Trophoblast cell (in vitro differentiated cells and primary cell): ENCODE measurements at regions not wholly inside any gene's neighbourhood (a gene's known extent, or its start where the extent isn't known, plus 50 kb on each side); places are given as distances from the start of the nearest gene placed in this dataset.
A peak's percentile ranks its signal among the peaks of the same experiment; 100 is the strongest.

Experiments
- DNase-seq, 2 donors: peaks; one replicate each; pipeline ENCODE4 v3.0.0-alpha.2; 2016
- H2AFZ ChIP-seq: 2 replicates; pipeline ENCODE4 v1.6.1; 2013; ENCODE audit warnings: low read length, moderate library complexity, mild to moderate bottlenecking; ENCODE audit not compliant: insufficient read depth, poor library complexity
- H2AK5ac ChIP-seq: 2 replicates; pipeline ENCODE4 v1.6.1; 2013; ENCODE audit warnings: mild to moderate bottlenecking, low read length
- H2BK120ac ChIP-seq: 2 replicates; pipeline ENCODE4 v1.6.1; 2013; ENCODE audit warnings: low read length, mild to moderate bottlenecking, moderate library complexity; ENCODE audit not compliant: insufficient read depth, poor library complexity
- H2BK12ac ChIP-seq: 2 replicates; pipeline ENCODE4 v1.6.1; 2013; ENCODE audit warnings: mild to moderate bottlenecking, low read length, moderate library complexity
- H2BK5ac ChIP-seq: 2 replicates; pipeline ENCODE4 v1.6.1; 2013; ENCODE audit warnings: low read length, low read depth, moderate library complexity, mild to moderate bottlenecking; ENCODE audit not compliant: poor library complexity
- H3K14ac ChIP-seq: 2 replicates; pipeline ENCODE4 v1.6.1; 2013; ENCODE audit warnings: mild to moderate bottlenecking, low read length
- H3K18ac ChIP-seq: 2 replicates; pipeline ENCODE4 v1.6.1; 2013; ENCODE audit warnings: mild to moderate bottlenecking, low read length
- H3K23ac ChIP-seq: 2 replicates; pipeline ENCODE4 v1.6.1; 2013; ENCODE audit warnings: low read length
- H3K27ac ChIP-seq: 2 replicates; pipeline ENCODE4 v1.5.1; 2013; ENCODE audit warnings: low read depth, mild to moderate bottlenecking, inconsistent platforms, low read length, moderate library complexity
- H3K27me3 ChIP-seq: 2 replicates; pipeline ENCODE4 v1.6.1; 2013; ENCODE audit warnings: inconsistent platforms, mild to moderate bottlenecking, low read length, moderate library complexity; ENCODE audit not compliant: insufficient read depth
- H3K36me3 ChIP-seq, 2 experiments: 1 replicate in 1 of 2; 2 replicates in 1 of 2; pipeline ENCODE4 v1.6.1; 2013; ENCODE audit warnings: low read length in 2 of 2, mild to moderate bottlenecking in 2 of 2, moderate library complexity in 1 of 2; ENCODE audit not compliant: insufficient read depth in 2 of 2, control insufficient read depth in 1 of 2
- H3K4ac ChIP-seq: 2 replicates; pipeline ENCODE4 v1.6.1; 2013; ENCODE audit warnings: low read depth, mild to moderate bottlenecking, low read length, moderate library complexity
- H3K4me1 ChIP-seq, 2 experiments: 1 replicate in 1 of 2; 2 replicates in 1 of 2; pipeline ENCODE4 v1.6.1; 2013; ENCODE audit warnings: low read length in 2 of 2, mild to moderate bottlenecking in 2 of 2, moderate library complexity in 1 of 2; ENCODE audit not compliant: insufficient read depth in 2 of 2, control insufficient read depth in 1 of 2
- H3K4me2 ChIP-seq: 2 replicates; pipeline ENCODE4 v1.6.1; 2013; ENCODE audit warnings: inconsistent platforms, mild to moderate bottlenecking, low read length, moderate library complexity
- H3K4me3 ChIP-seq: 2 replicates; pipeline ENCODE4 v1.5.1; 2013; ENCODE audit warnings: mild to moderate bottlenecking, low read depth, low read length, inconsistent platforms
- H3K79me1 ChIP-seq: one replicate; pipeline ENCODE4 v1.6.1; 2013; ENCODE audit warnings: low read length
- H3K79me2 ChIP-seq: 2 replicates; pipeline ENCODE4 v1.6.1; 2013; ENCODE audit warnings: low read length, mild to moderate bottlenecking; ENCODE audit not compliant: control insufficient read depth, insufficient read depth, poor library complexity
- H3K9ac ChIP-seq: 2 replicates; pipeline ENCODE4 v1.6.1; 2013; ENCODE audit warnings: mild to moderate bottlenecking, low read length
- H3K9me3 ChIP-seq: 2 replicates; pipeline ENCODE4 v1.6.1; 2013; ENCODE audit warnings: low read depth, mild to moderate bottlenecking, control low read depth, inconsistent platforms, low read length; ENCODE audit not compliant: insufficient read depth
- H4K12ac ChIP-seq: 2 replicates; pipeline ENCODE4 v1.6.1; 2013; ENCODE audit warnings: low read depth, mild to moderate bottlenecking, low read length, moderate library complexity
- H4K8ac ChIP-seq: 2 replicates; pipeline ENCODE4 v1.6.1; 2013; ENCODE audit warnings: low read depth, mild to moderate bottlenecking, low read length, moderate library complexity
- H4K91ac ChIP-seq: one replicate; pipeline ENCODE4 v1.6.1; 2013; ENCODE audit warnings: low read depth, mild to moderate bottlenecking, low read length, moderate library complexity
- WGBS: extraction: QIAGEN DNeasy Blood & Tissue Kit; methylation state at CpG from one replicate; pipeline ENCODE4 v1.1.7; 2013; ENCODE audit warnings: missing lambda C conversion rate; ENCODE audit not compliant: insufficient read length, insufficient coverage; ENCODE audit errors: extremely low coverage; 5-methylcytosine and 5-hydroxymethylcytosine counted together

DNA sequence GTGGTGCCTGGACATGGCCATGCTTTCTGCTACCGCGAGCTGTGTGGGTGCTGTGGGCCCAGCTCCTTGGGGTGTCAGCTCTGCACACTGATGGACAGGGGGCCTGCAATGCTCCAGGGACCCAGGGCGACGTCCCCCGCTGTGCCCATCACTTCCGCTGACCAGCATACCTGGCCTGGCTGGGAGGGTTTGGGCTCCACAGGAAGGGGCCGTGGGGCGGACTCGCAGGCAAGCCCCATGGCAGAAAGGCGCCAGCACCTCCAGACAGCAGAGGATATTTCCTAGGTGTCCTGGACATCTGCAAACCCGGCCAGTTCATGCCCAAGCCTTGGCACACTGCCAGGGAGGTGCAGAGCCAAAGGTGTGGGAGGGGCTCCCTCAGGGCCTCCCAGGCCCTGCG lies 295.8 kb upstream of the IRX4 start:
- Histone ChIP-seq H3K18ac (no peak overlapping the region), H2BK12ac (no peak overlapping the region), H3K14ac (no peak overlapping the region), H3K79me2 (no peaks in the 10 kb centered on the region), H3K27me3 (no peaks in the 10 kb centered on the region), H2BK5ac (no peak overlapping the region), H3K4ac (no peak overlapping the region), H4K12ac (no peak overlapping the region), H3K4me1 (no peaks in the 10 kb centered on the region), H2AK5ac (no peak overlapping the region), H3K9me3 (peaks cover 1% of the 10 kb centered on the region), H4K91ac (no peak overlapping the region), H3K4me2 (no peak overlapping the region), H3K23ac (no peak overlapping the region), H4K8ac (no peak overlapping the region), H3K79me1 (no peaks in the 10 kb centered on the region), H3K4me3 (no peak overlapping the region), H3K36me3 (no peaks in the 10 kb centered on the region), H2AFZ (no peak overlapping the region), H2BK120ac (no peak overlapping the region), H3K9ac (no peak overlapping the region), H3K27ac (no peak overlapping the region)
- no CpG with 5 or more reads among the region's 12 CpGs for WGBS
- DNase-seq = no peak

DNA sequence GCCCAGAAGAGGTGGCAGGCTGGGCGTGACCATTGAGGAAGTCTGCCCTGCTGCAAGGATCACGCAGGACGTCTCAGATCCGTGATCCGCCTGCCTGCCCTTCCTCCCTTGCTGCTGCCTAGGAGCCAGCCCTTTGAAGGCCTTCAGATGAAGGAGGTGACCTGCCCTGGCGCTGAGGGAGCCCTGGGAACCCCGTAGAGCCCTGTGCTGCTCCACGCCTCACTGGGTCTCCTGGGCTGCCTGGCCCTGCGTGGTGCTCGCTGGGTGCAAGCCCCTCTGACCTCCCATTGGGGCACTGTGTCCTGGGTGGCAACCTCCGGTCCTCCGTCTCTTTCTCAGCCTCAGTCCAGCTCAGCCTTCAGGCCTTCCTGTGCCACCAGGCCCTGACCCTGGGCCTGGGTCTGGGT lies 295.3 kb upstream of the IRX4 start:
- no peak overlapping the region for H4K12ac ChIP-seq
- no peaks in the 10 kb centered on the region for H3K4me1 ChIP-seq
- no peak overlapping the region for H2BK120ac ChIP-seq
- H3K27ac ChIP-seq = no peak overlapping the region
- no peak overlapping the region for H3K18ac ChIP-seq
- no peak overlapping the region for H3K23ac ChIP-seq
- no peak overlapping the region for H4K91ac ChIP-seq
- no peaks in the 10 kb centered on the region for H3K79me2 ChIP-seq
- H2AFZ ChIP-seq = no peak overlapping the region
- H3K9ac ChIP-seq = no peak overlapping the region
- H3K79me1 ChIP-seq = no peaks in the 10 kb centered on the region
- no peaks in the 10 kb centered on the region for H3K27me3 ChIP-seq
- no peaks in the 10 kb centered on the region for H3K36me3 ChIP-seq
- no peak overlapping the region for H2BK5ac ChIP-seq
- H3K9me3 ChIP-seq = peaks cover 1% of the 10 kb centered on the region
- no peak overlapping the region for H3K4me3 ChIP-seq
- H2BK12ac ChIP-seq = no peak overlapping the region
- H4K8ac ChIP-seq = no peak overlapping the region
- no peak overlapping the region for H3K14ac ChIP-seq
- H2AK5ac ChIP-seq = no peak overlapping the region
- no peak overlapping the region for H3K4ac ChIP-seq
- no CpG with 5 or more reads among the region's 12 CpGs for WGBS
- no peak overlapping the region for H3K4me2 ChIP-seq
- DNase-seq = no peak

DNA sequence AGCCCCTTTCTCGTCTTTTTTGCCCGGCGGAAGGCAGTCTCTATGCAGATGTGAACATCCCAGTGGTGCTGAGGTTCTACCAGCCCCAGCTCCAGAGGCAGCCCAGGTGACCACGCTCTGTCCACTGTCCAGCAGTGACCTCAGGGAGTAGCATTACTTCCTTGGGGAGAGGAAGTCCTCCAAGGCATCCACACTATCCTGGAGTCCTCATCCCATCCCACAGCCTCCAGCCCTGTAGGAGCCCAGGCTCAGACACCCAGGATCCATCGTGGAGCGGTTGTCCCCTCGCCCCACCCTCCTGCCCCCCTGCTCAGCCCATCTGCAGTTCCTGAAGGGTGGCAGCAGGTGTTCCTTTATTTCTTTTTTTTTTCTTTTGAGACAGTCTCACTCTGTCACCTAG lies 294.5 kb upstream of the IRX4 start:
- Histone ChIP-seq H2AFZ (no peak overlapping the region), H3K18ac (no peak overlapping the region), H3K36me3 (no peaks in the 10 kb centered on the region), H3K79me1 (no peaks in the 10 kb centered on the region), H3K79me2 (no peaks in the 10 kb centered on the region), H3K9me3 (no peaks in the 10 kb centered on the region), H3K4me3 (no peak overlapping the region), H3K14ac (no peak overlapping the region), H4K8ac (no peak overlapping the region), H3K4me1 (no peaks in the 10 kb centered on the region), H2BK5ac (no peak overlapping the region), H3K9ac (peak overlapping the region; percentile 27), H3K4ac (no peak overlapping the region), H3K27me3 (no peaks in the 10 kb centered on the region), H4K91ac (no peak overlapping the region), H3K23ac (no peak overlapping the region), H2BK12ac (no peak overlapping the region), H3K4me2 (no peak overlapping the region), H4K12ac (no peak overlapping the region), H3K27ac (no peak overlapping the region), H2AK5ac (no peak overlapping the region), H2BK120ac (no peak overlapping the region)
- no CpG with 5 or more reads among the region's 7 CpGs for WGBS
- DNase-seq = no peak

DNA sequence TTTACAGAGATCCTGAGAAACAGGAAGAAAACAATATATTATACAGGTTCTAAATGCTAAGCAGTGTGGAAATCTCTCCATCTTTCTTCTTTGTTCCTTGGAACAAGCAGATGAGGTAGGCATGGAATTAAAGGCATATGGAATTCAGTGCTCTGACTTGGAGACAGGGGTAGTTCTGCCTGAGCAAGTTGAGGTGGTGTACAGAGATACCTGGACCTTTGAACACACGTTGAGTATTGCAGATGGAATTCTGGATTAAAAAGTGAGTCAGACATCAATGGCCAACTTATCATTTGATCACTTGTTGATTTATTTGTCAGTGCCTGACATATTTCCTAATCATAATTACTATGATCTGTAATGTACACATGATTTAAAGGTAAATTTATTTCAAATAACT lies 293.9 kb upstream of the IRX4 start:
- peak; percentile 12 to 53 for DNase-seq
- Histone ChIP-seq H3K4me3 (no peak overlapping the region), H4K8ac (no peak overlapping the region), H4K12ac (no peak overlapping the region), H3K27me3 (no peaks in the 10 kb centered on the region), H2BK5ac (no peak overlapping the region), H3K18ac (no peak overlapping the region), H2AFZ (no peak overlapping the region), H3K4me1 (no peaks in the 10 kb centered on the region), H3K79me2 (no peaks in the 10 kb centered on the region), H2BK120ac (no peak overlapping the region), H3K14ac (no peak overlapping the region), H2BK12ac (no peak overlapping the region), H3K4me2 (no peak overlapping the region), H3K27ac (no peak overlapping the region), H3K9me3 (no peaks in the 10 kb centered on the region), H3K23ac (no peak overlapping the region), H4K91ac (no peak overlapping the region), H3K36me3 (no peaks in the 10 kb centered on the region), H3K9ac (no peak overlapping the region), H3K4ac (no peak overlapping the region), H2AK5ac (no peak overlapping the region), H3K79me1 (no peaks in the 10 kb centered on the region)
- no CpG with 5 or more reads among the region's 1 CpG for WGBS
